ENCODE measurements at regions not wholly inside any gene's neighbourhood (a gene's known extent, or its start where the extent isn't known, plus 50 kb on each side); places are given as distances from the start of the nearest gene placed in this dataset.

- TF ChIP-seq CTCF (IDR thresholded peaks at IDR 0.05): no peak
- DNase-seq (ENCODE audit: low spot score): no peak
- Histone ChIP-seq H3K27ac (no peak overlapping the region), H3K4me3 (no peak overlapping the region)
These were observed 1063.2 kb downstream of the CDH11 start for GRCh38 chr16:64058685-64059084.

DNA sequence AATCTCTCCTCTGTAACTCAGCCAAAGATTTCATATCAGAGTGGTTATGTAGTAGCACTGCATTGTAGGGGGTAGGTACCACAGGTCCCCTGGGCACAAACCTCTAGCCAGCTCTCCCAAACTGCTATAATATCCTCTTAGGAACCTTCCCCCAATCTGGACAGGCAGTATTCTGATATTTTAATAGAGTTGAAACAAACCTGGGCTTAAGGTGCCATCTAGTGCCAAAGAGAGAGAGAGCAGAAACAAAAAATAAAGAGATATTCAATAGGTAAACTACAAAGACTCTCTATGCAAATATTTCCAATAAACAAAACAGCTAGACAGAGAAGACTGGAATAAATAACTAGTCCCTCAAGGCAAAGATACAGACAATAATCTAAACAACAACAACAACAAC is 1070.0 kb downstream of the CDH11 start:
- TF ChIP-seq CTCF (IDR thresholded peaks at IDR 0.05): no peak
- DNase-seq (ENCODE audit: low spot score): no peak
- no peak overlapping the region for H3K27ac ChIP-seq
- H3K4me3 ChIP-seq: no peak overlapping the region

DNA sequence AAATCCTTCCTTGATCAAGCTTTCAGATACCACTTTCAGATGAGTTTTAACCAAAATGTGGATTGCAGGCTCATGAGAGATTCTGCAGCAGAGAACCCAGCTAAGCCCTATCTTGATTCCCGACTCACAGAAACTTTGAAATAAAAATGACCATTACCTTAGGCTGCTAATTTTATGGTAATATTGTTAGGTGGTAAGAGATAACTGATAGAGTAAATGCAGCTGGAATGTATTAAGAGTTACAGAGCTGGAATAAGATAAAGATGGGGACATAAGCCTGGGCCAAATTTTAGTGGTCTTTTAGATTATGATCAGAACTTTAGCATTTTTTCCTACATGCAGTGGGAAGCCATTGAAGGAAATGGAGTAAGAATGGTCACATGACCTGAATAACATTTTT is 1074.0 kb downstream of the CDH11 start:
- H3K4me3 ChIP-seq: no peak overlapping the region
- DNase-seq (ENCODE audit: low spot score): no peak
- H3K27ac ChIP-seq: no peak overlapping the region
- no peak for TF ChIP-seq CTCF (IDR thresholded peaks at IDR 0.05)

- Histone ChIP-seq H3K27ac (no peak overlapping the region), H3K4me3 (no peak overlapping the region)
- TF ChIP-seq CTCF (IDR thresholded peaks at IDR 0.05): no peak
- no peak for DNase-seq (ENCODE audit: low spot score)
These were observed 1074.7 kb downstream of the CDH11 start for GRCh38 chr16:64047207-64047606.

DNA sequence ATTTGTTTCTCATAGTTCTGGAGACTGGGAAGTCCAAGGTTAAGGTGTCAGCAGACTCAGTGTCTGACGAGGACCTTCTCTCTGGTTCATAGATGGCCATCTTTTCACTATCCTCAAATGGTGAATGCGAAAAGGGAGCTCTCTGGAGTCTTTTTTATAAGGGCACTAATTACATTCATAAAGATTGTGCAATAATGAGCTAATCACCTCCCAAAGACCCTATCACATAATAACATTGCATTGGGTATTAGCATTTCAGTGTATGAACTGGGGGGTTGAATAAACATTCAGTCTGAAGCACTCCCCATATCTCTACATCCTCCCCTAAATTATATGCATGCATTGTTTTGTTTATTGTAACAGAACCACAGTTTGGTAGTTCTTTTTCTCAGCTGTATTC is 1086.5 kb downstream of the CDH11 start:
- H3K4me3 ChIP-seq: no peak overlapping the region
- TF ChIP-seq CTCF (IDR thresholded peaks at IDR 0.05): no peak
- DNase-seq (ENCODE audit: low spot score): no peak
- no peak overlapping the region for H3K27ac ChIP-seq

DNA sequence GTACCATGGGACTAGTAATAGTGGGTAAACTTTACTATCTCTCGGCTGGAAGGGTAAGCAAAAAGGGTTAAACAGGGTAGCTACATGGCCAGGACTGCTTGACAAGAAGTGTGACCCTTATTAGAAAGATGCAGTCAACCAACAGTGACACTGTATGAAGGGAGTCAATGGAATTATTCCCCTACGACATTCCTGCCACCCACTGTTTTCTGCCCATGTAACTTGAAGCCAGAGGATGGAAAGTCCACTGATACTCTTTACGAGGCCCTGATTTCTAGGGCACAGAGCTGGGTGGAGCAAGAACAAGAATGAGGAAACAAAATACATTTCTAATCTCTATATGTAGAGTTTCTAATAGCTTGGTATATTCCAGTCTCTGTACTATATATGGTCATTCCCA is 1102.5 kb downstream of the CDH11 start:
- DNase-seq (ENCODE audit: low spot score): no peak
- TF ChIP-seq CTCF (IDR thresholded peaks at IDR 0.05): no peak
- no peak overlapping the region for H3K4me3 ChIP-seq
- no peak overlapping the region for H3K27ac ChIP-seq

GRCh38 chr16:64017796-64018195 is 1104.1 kb downstream of the CDH11 start:
- Histone ChIP-seq H3K4me3 (no peak overlapping the region), H3K27ac (no peak overlapping the region)
- no peak for TF ChIP-seq CTCF (IDR thresholded peaks at IDR 0.05)
- DNase-seq (ENCODE audit: low spot score): no peak
